ENCODE measurements at regions not wholly inside any gene's neighbourhood (a gene's known extent, or its start where the extent isn't known, plus 50 kb on each side); places are given as distances from the start of the nearest gene placed in this dataset.

GRCh38 chr2:568639-569235 lies 108.5 kb downstream of the TMEM18 start:
- H3K4me1 Mint-ChIP-seq, result no peaks in the 10 kb centered on the region
- no peaks in the 10 kb centered on the region for H3K9me3 ChIP-seq
- no peak for DNase-seq
- peaks cover 0 to 34% of the 10 kb centered on the region in 2 experiments for H3K27me3 ChIP-seq (replicated peaks in 1 of 2; ENCODE audit: control insufficient read depth in 2 of 2, extremely low read depth in 1 of 2, insufficient read depth in 2 of 2, low read length in 1 of 2)
- no peak overlapping the region for H3K27ac ChIP-seq (ENCODE audit: low read length)
- H3K4me1 ChIP-seq (ENCODE audit: control insufficient read depth in 1 of 2, extremely low read depth in 1 of 2, insufficient read depth in 2 of 2, low read length in 2 of 2), result no peaks in the 10 kb centered on the region
- H3K36me3 ChIP-seq (ENCODE audit: control insufficient read depth in 2 of 2, extremely low read depth in 1 of 2, insufficient read depth in 1 of 2, low read length in 1 of 2), result no peaks in the 10 kb centered on the region
- H3K27me3 Mint-ChIP-seq, result peaks cover 35 to 68% of the 10 kb centered on the region in 2 donors
- no peak overlapping the region for H3K27ac Mint-ChIP-seq
- H3K9me3 Mint-ChIP-seq, result peaks cover 4 to 19% (median 17%) of the 10 kb centered on the region in 3 donors
- 92% methylated on average over 1 of the region's 4 CpGs for WGBS (ENCODE audit: insufficient coverage)
- no peaks in the 10 kb centered on the region for H3K36me3 Mint-ChIP-seq
- ChIA-PET POLR2A (interaction anchor here in 1 of 2 donors (0.6 kb wide), 1 partner anchor 227 kb away, joined by 5 read pairs; no protein-coding TSS in a partner anchor), CTCF (no interaction called here)
- no peak for ATAC-seq (replicated peaks in 1 of 4)
- H3K4me3 Mint-ChIP-seq, result no peak overlapping the region
- no peak overlapping the region for H3K4me3 ChIP-seq (ENCODE audit: control insufficient read depth in 1 of 2, extremely low read depth in 1 of 2, low read length in 1 of 2)

GRCh38 chr2:567865-568638 lies 109.2 kb downstream of the TMEM18 start:
- H3K27me3 ChIP-seq (replicated peaks in 1 of 2; ENCODE audit: control insufficient read depth in 2 of 2, extremely low read depth in 1 of 2, insufficient read depth in 2 of 2, low read length in 1 of 2), result peaks cover 0 to 38% of the 10 kb centered on the region in 2 experiments
- ChIA-PET POLR2A (interaction anchor here in 1 of 2 donors (0.6 kb wide), 1 partner anchor 226 kb away, joined by 5 read pairs; no protein-coding TSS in a partner anchor), CTCF (no interaction called here)
- DNase-seq (no peak), ATAC-seq (replicated peaks in 1 of 4) (no peak)
- H3K27ac ChIP-seq (ENCODE audit: low read length), result no peak overlapping the region
- Mint-ChIP-seq H3K27me3 (peaks cover 34 to 68% of the 10 kb centered on the region in 2 donors), H3K4me3 (no peak overlapping the region), H3K27ac (no peak overlapping the region), H3K4me1 (no peaks in the 10 kb centered on the region), H3K36me3 (no peaks in the 10 kb centered on the region), H3K9me3 (peaks cover 4 to 19% (median 17%) of the 10 kb centered on the region in 3 donors)
- 81% methylated on average over 26 of the region's 27 CpGs for WGBS (ENCODE audit: insufficient coverage)
- H3K4me1 ChIP-seq (ENCODE audit: control insufficient read depth in 1 of 2, extremely low read depth in 1 of 2, insufficient read depth in 2 of 2, low read length in 2 of 2), result no peaks in the 10 kb centered on the region
- H3K4me3 ChIP-seq (ENCODE audit: control insufficient read depth in 1 of 2, extremely low read depth in 1 of 2, low read length in 1 of 2), result no peak overlapping the region
- H3K36me3 ChIP-seq (ENCODE audit: control insufficient read depth in 2 of 2, extremely low read depth in 1 of 2, insufficient read depth in 1 of 2, low read length in 1 of 2), result no peaks in the 10 kb centered on the region
- no peaks in the 10 kb centered on the region for H3K9me3 ChIP-seq

GRCh38 chr2:567496-567864 lies 109.7 kb downstream of the TMEM18 start:
- Histone ChIP-seq H3K9me3 (no peaks in the 10 kb centered on the region), H3K27ac (ENCODE audit: low read length) (no peak overlapping the region), H3K4me1 (ENCODE audit: control insufficient read depth in 1 of 2, extremely low read depth in 1 of 2, insufficient read depth in 2 of 2, low read length in 2 of 2) (no peaks in the 10 kb centered on the region), H3K27me3 (replicated peaks in 1 of 2; ENCODE audit: control insufficient read depth in 2 of 2, extremely low read depth in 1 of 2, insufficient read depth in 2 of 2, low read length in 1 of 2) (peaks cover 0 to 41% of the 10 kb centered on the region in 2 experiments), H3K4me3 (ENCODE audit: control insufficient read depth in 1 of 2, extremely low read depth in 1 of 2, low read length in 1 of 2) (no peak overlapping the region), H3K36me3 (ENCODE audit: control insufficient read depth in 2 of 2, extremely low read depth in 1 of 2, insufficient read depth in 1 of 2, low read length in 1 of 2) (no peaks in the 10 kb centered on the region)
- DNase-seq (no peak), ATAC-seq (replicated peaks in 1 of 4) (no peak)
- ChIA-PET POLR2A (no interaction called here), CTCF (no interaction called here)
- Mint-ChIP-seq H3K36me3 (no peaks in the 10 kb centered on the region), H3K27me3 (peaks cover 32 to 67% of the 10 kb centered on the region in 2 donors), H3K9me3 (peaks cover 4 to 19% (median 17%) of the 10 kb centered on the region in 3 donors), H3K4me3 (no peak overlapping the region), H3K4me1 (no peaks in the 10 kb centered on the region), H3K27ac (no peak overlapping the region)
- no CpG with 5 or more reads among the region's 9 CpGs for WGBS (ENCODE audit: insufficient coverage)

- ChIA-PET CTCF (no interaction called here), POLR2A (no interaction called here)
- Histone ChIP-seq H3K9me3 (no peaks in the 10 kb centered on the region), H3K36me3 (ENCODE audit: control insufficient read depth in 2 of 2, extremely low read depth in 1 of 2, insufficient read depth in 1 of 2, low read length in 1 of 2) (no peaks in the 10 kb centered on the region), H3K27me3 (replicated peaks in 1 of 2; ENCODE audit: control insufficient read depth in 2 of 2, extremely low read depth in 1 of 2, insufficient read depth in 2 of 2, low read length in 1 of 2) (peaks cover 0 to 44% of the 10 kb centered on the region in 2 experiments), H3K4me3 (ENCODE audit: control insufficient read depth in 1 of 2, extremely low read depth in 1 of 2, low read length in 1 of 2) (no peak overlapping the region), H3K4me1 (ENCODE audit: control insufficient read depth in 1 of 2, extremely low read depth in 1 of 2, insufficient read depth in 2 of 2, low read length in 2 of 2) (no peaks in the 10 kb centered on the region), H3K27ac (ENCODE audit: low read length) (no peak overlapping the region)
- no peak overlapping the region for H3K27ac Mint-ChIP-seq
- ATAC-seq (replicated peaks in 1 of 4) (no peak), DNase-seq (no peak)
- H3K9me3 Mint-ChIP-seq, result peaks cover 0 to 12% (median 11%) of the 10 kb centered on the region in 3 donors
- no peaks in the 10 kb centered on the region for H3K4me1 Mint-ChIP-seq
- 74% methylated on average over 17 of the region's 19 CpGs for WGBS (ENCODE audit: insufficient coverage)
- H3K36me3 Mint-ChIP-seq, result no peaks in the 10 kb centered on the region
- H3K4me3 Mint-ChIP-seq, result no peak overlapping the region
- peaks cover 27 to 64% of the 10 kb centered on the region in 2 donors for H3K27me3 Mint-ChIP-seq
Observed at GRCh38 chr2:566379-567313, 110.6 kb downstream of the TMEM18 start.

GRCh38 chr2:564471-565181 lies 112.6 kb downstream of the TMEM18 start:
- no peak overlapping the region for H3K27ac ChIP-seq (ENCODE audit: low read length)
- H3K27ac Mint-ChIP-seq, result no peak overlapping the region
- no peak overlapping the region for H3K4me3 Mint-ChIP-seq
- H3K36me3 Mint-ChIP-seq, result no peaks in the 10 kb centered on the region
- H3K9me3 ChIP-seq, result no peaks in the 10 kb centered on the region
- H3K36me3 ChIP-seq (ENCODE audit: control insufficient read depth in 2 of 2, extremely low read depth in 1 of 2, insufficient read depth in 1 of 2, low read length in 1 of 2), result no peaks in the 10 kb centered on the region
- no peak overlapping the region for H3K4me3 ChIP-seq (ENCODE audit: control insufficient read depth in 1 of 2, extremely low read depth in 1 of 2, low read length in 1 of 2)
- DNase-seq (no peak), ATAC-seq (replicated peaks in 1 of 4) (no peak)
- no peaks in the 10 kb centered on the region for H3K4me1 ChIP-seq (ENCODE audit: control insufficient read depth in 1 of 2, extremely low read depth in 1 of 2, insufficient read depth in 2 of 2, low read length in 2 of 2)
- ChIA-PET POLR2A (no interaction called here), CTCF (no interaction called here)
- H3K27me3 ChIP-seq (replicated peaks in 1 of 2; ENCODE audit: control insufficient read depth in 2 of 2, extremely low read depth in 1 of 2, insufficient read depth in 2 of 2, low read length in 1 of 2), result peaks cover 0 to 40% of the 10 kb centered on the region in 2 experiments
- H3K4me1 Mint-ChIP-seq, result no peaks in the 10 kb centered on the region
- peaks cover 19 to 49% of the 10 kb centered on the region in 2 donors for H3K27me3 Mint-ChIP-seq
- H3K9me3 Mint-ChIP-seq, result no peaks in the 10 kb centered on the region
- WGBS (ENCODE audit: insufficient coverage), result 92% methylated on average over 5 of the region's 19 CpGs

GRCh38 chr2:563512-563911 lies 113.7 kb downstream of the TMEM18 start:
- H3K9me3 Mint-ChIP-seq, result no peaks in the 10 kb centered on the region
- no peak overlapping the region for H3K27ac Mint-ChIP-seq
- H3K4me3 ChIP-seq (ENCODE audit: control insufficient read depth in 1 of 2, extremely low read depth in 1 of 2, low read length in 1 of 2), result no peak overlapping the region
- no peak overlapping the region for H3K4me3 Mint-ChIP-seq
- ATAC-seq (replicated peaks in 1 of 4) (no peak), DNase-seq (no peak)
- peaks cover 17 to 48% of the 10 kb centered on the region in 2 donors for H3K27me3 Mint-ChIP-seq
- H3K4me1 Mint-ChIP-seq, result no peaks in the 10 kb centered on the region
- ChIA-PET POLR2A (no interaction called here), CTCF (no interaction called here)
- H3K36me3 Mint-ChIP-seq, result no peaks in the 10 kb centered on the region
- peaks cover 0 to 36% of the 10 kb centered on the region in 2 experiments for H3K27me3 ChIP-seq (replicated peaks in 1 of 2; ENCODE audit: control insufficient read depth in 2 of 2, extremely low read depth in 1 of 2, insufficient read depth in 2 of 2, low read length in 1 of 2)
- H3K27ac ChIP-seq (ENCODE audit: low read length), result no peak overlapping the region
- H3K9me3 ChIP-seq, result no peaks in the 10 kb centered on the region
- no peaks in the 10 kb centered on the region for H3K4me1 ChIP-seq (ENCODE audit: control insufficient read depth in 1 of 2, extremely low read depth in 1 of 2, insufficient read depth in 2 of 2, low read length in 2 of 2)
- H3K36me3 ChIP-seq (ENCODE audit: control insufficient read depth in 2 of 2, extremely low read depth in 1 of 2, insufficient read depth in 1 of 2, low read length in 1 of 2), result no peaks in the 10 kb centered on the region
- WGBS (ENCODE audit: insufficient coverage), result 83% methylated on average over 7 of the region's 10 CpGs

Measured in T-cell (primary cell).